HCT116 (cell line): ENCODE measurements at regions not wholly inside any gene's neighbourhood (a gene's known extent, or its start where the extent isn't known, plus 50 kb on each side); places are given as distances from the start of the nearest gene placed in this dataset.

Experiments
- ATAC-seq: fragments of 200-7000 bp; cut with Tn5 transposase; 2 replicates; pipeline ENCODE4 v1.9.1; 2020; ENCODE audit warnings: mild to moderate bottlenecking, moderate library complexity
- BruUV-seq: library from RNA; stranded (reverse); fragments of 400-500 nt; replicated peaks from 2 replicates; lab custom pipeline; 2021; lab: Mats Ljungman, UMichigan
- CTCF ChIA-PET: fragments of 300-600 bp; sonication (Branson Sonifier 250); formaldehyde crosslinking; loops from one replicate; lab custom pipeline; 2021; ENCODE audit warnings: antibody characterized with exemption; lab: Charles Lee
- POLR2A ChIA-PET: fragments of 300-600, 350-600 bp; sonication (Branson Sonifier 250); formaldehyde crosslinking; loops from one replicate; lab custom pipeline; 2021; ENCODE audit warnings: antibody characterized with exemption; lab: Charles Lee
- RAD21 ChIA-PET, 2 experiments: fragments of 300-600 bp; sonication (Branson Sonifier 250); formaldehyde crosslinking; loops; one replicate each; lab custom pipeline; 2023; ENCODE audit warnings: low total read pairs in 2 of 2; ENCODE audit not compliant: uncharacterized antibody in 2 of 2, unreplicated experiment in 2 of 2, low non-redundant PET in 1 of 2; lab: Charles Lee
- DNase-seq: peaks from one replicate; pipeline ENCODE4 v3.0.0-alpha.2; 2010; ENCODE audit warnings: low read depth, low spot score
- H2AFZ ChIP-seq: fragments of 200-600 bp; shearing (Covaris generic), sonication (generic); 2 replicates; pipeline ENCODE4 v1.6.1; 2017; ENCODE audit warnings: low read depth, mixed run types, mixed read lengths, antibody characterized with exemption, low read length; ENCODE audit not compliant: poor library complexity, severe bottlenecking
- H3K27ac ChIP-seq: 2 replicates; pipeline ENCODE4 v1.5.1; 2012; ENCODE audit warnings: low read depth, low read length
- H3K27me3 ChIP-seq: fragments of 200-600 bp; sonication (generic); 2 replicates; pipeline ENCODE4 v1.6.1; 2016; ENCODE audit warnings: mixed run types, low read length, mixed read lengths; ENCODE audit not compliant: insufficient read depth
- H3K36me3 ChIP-seq, 2 experiments: fragments of 200-500 bp in 1 of 2; fragments of 200-600 bp in 1 of 2; sonication (Bioruptor generic) in 1 of 2; sonication (generic) in 1 of 2; 2 replicates each; pipeline versions ENCODE4 v1.5.1 to v1.6.1; 2014 to 2016; ENCODE audit warnings: low read length in 2 of 2, inconsistent platforms in 1 of 2, mixed read lengths in 1 of 2, mixed run types in 1 of 2; ENCODE audit not compliant: insufficient read depth in 2 of 2, control insufficient read depth in 1 of 2
- H3K4me1 ChIP-seq, 2 experiments: fragments of 200-600 bp in 1 of 2; sonication (generic) in 1 of 2; 2 replicates each; pipeline versions ENCODE4 v1.5.1 to v1.6.1; 2012 to 2017; ENCODE audit warnings: low read length in 2 of 2, inconsistent platforms in 1 of 2, mild to moderate bottlenecking in 1 of 2, mixed read lengths in 1 of 2, mixed run types in 1 of 2, moderate library complexity in 1 of 2; ENCODE audit not compliant: insufficient read depth in 2 of 2, control insufficient read depth in 1 of 2
- H3K4me2 ChIP-seq: fragments of 200-600 bp; sonication (generic); 2 replicates; pipeline ENCODE4 v1.6.1; 2017; ENCODE audit warnings: mixed run types, low read length, mixed read lengths
- H3K4me3 ChIP-seq, 2 experiments: fragments of 200-600 bp in 1 of 2; sonication (generic) in 1 of 2; replicated peaks in 1 of 2; 2 replicates each; pipeline ENCODE4 v1.5.1; 2011 to 2016; ENCODE audit warnings: low read length in 2 of 2, control low read depth in 1 of 2, low read depth in 1 of 2, mild to moderate bottlenecking in 1 of 2, mixed read lengths in 1 of 2, mixed run types in 1 of 2
- H3K79me2 ChIP-seq: fragments of 200-600 bp; sonication (generic); 2 replicates; pipeline ENCODE4 v1.6.1; 2017; ENCODE audit warnings: mild to moderate bottlenecking, mixed run types, low read length, moderate library complexity, mixed read lengths; ENCODE audit not compliant: insufficient read depth
- H3K9ac ChIP-seq: fragments of 200-600 bp; sonication (generic); 2 replicates; pipeline ENCODE4 v1.6.1; 2016; ENCODE audit warnings: low read length, mixed read lengths
- H3K9me2 ChIP-seq: fragments of 200-600 bp; sonication (generic), shearing (Covaris generic); 2 replicates; pipeline ENCODE4 v1.6.1; 2017; ENCODE audit warnings: mixed run types, mild to moderate bottlenecking, moderate library complexity; ENCODE audit not compliant: insufficient read depth
- H3K9me3 ChIP-seq, 2 experiments: fragments of 200-500 bp in 1 of 2; fragments of 200-600 bp in 1 of 2; sonication (Bioruptor generic) in 1 of 2; sonication (generic) in 1 of 2; 2 replicates each; pipeline ENCODE4 v1.6.1; 2014 to 2017; ENCODE audit warnings: low read length in 2 of 2, mixed read lengths in 2 of 2, inconsistent platforms in 1 of 2, low read depth in 1 of 2, mild to moderate bottlenecking in 1 of 2, mixed run types in 1 of 2, moderate library complexity in 1 of 2; ENCODE audit not compliant: control insufficient read depth in 1 of 2, insufficient read depth in 1 of 2
- H4K20me1 ChIP-seq: fragments of 200-600 bp; sonication (generic), shearing (Covaris generic); 2 replicates; pipeline ENCODE4 v1.6.1; 2017; ENCODE audit warnings: mixed run types, mild to moderate bottlenecking, moderate library complexity; ENCODE audit not compliant: insufficient read depth
- CBX3 ChIP-seq: IDR thresholded peaks from 2 replicates; pipeline ENCODE4 v1.6.1; 2012; ENCODE audit warnings: low read depth
- CEBPB ChIP-seq: IDR thresholded peaks from 2 replicates; pipeline ENCODE4 v1.6.1; 2012; ENCODE audit warnings: low read depth
- EGR1 ChIP-seq: IDR thresholded peaks from 2 replicates; pipeline ENCODE4 v1.6.1; 2012; ENCODE audit warnings: low read depth
- ELF1 ChIP-seq: IDR thresholded peaks from 2 replicates; pipeline ENCODE4 v1.6.1; 2012; ENCODE audit warnings: low read depth, borderline replicate concordance
- JUND ChIP-seq: IDR thresholded peaks from 2 replicates; pipeline ENCODE4 v1.6.1; 2012
- POLR2A ChIP-seq: IDR thresholded peaks from 2 replicates; pipeline ENCODE4 v1.7.0; 2011; ENCODE audit warnings: borderline replicate concordance; ENCODE audit not compliant: insufficient read depth, insufficient read length; ENCODE audit errors: extremely low read depth
- POLR2AphosphoS5 ChIP-seq: IDR thresholded peaks from 2 replicates; pipeline ENCODE4 v1.6.1; 2011; ENCODE audit warnings: mild to moderate bottlenecking, low read depth, low read length, moderate library complexity
- RAD21 ChIP-seq: IDR thresholded peaks from 2 replicates; pipeline ENCODE4 v1.6.1; 2012; ENCODE audit warnings: low read depth, mild to moderate bottlenecking
- SP1 ChIP-seq: IDR thresholded peaks from 2 replicates; pipeline ENCODE4 v1.6.1; 2012; ENCODE audit warnings: low read depth
- SRF ChIP-seq: IDR thresholded peaks from 2 replicates; pipeline ENCODE4 v1.6.1; 2012; ENCODE audit warnings: low read depth
- ZNF274 ChIP-seq: fragments of 200-500 bp; sonication (Bioruptor generic); IDR thresholded peaks from 2 replicates; pipeline ENCODE4 v1.6.1; 2014; ENCODE audit warnings: mild to moderate bottlenecking, low read depth, low read length, inconsistent platforms
- intact Hi-C: fragments of 100-400 bp; cut with micrococcal nuclease; formaldehyde crosslinking; loops from 2 replicates; pipeline ENCODE4 v1.10.0; 2022
- TF ChIP-seq, protein P1 (sequence below): IDR thresholded peaks from 2 replicates; pipeline ENCODE4 v1.6.1; 2012; ENCODE audit warnings: low read depth
- TF ChIP-seq, protein P2 (sequence below): IDR thresholded peaks from 2 replicates; pipeline ENCODE4 v1.6.1; 2012

DNA sequence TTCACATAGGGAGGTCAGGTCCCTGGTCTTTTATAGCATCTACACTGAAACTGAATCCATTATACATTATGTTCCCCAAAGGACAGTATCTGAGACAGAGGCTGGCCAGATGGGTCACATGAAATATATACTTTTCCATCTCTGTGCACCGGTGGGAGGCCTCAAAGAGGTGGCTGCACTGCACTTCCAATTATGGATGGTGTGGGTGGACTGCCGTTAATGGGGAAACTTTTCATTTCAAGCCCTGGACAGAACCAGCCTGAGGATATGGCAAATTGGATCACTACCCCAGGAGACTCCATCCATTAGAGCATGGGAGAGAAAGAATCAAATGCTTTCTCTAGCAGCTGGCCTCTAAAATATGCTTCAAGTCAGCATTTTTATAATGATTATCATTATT, 280.5 kb upstream of the OPRM1 start:
- POLR2A ChIA-PET, result no interaction called here
- H3K4me2 ChIP-seq, result no peak overlapping the region
- ATAC-seq (no peak), DNase-seq (no peak)
- no peak for TF ChIP-seq ZNF274
- TF ChIP-seq, protein P1, sequence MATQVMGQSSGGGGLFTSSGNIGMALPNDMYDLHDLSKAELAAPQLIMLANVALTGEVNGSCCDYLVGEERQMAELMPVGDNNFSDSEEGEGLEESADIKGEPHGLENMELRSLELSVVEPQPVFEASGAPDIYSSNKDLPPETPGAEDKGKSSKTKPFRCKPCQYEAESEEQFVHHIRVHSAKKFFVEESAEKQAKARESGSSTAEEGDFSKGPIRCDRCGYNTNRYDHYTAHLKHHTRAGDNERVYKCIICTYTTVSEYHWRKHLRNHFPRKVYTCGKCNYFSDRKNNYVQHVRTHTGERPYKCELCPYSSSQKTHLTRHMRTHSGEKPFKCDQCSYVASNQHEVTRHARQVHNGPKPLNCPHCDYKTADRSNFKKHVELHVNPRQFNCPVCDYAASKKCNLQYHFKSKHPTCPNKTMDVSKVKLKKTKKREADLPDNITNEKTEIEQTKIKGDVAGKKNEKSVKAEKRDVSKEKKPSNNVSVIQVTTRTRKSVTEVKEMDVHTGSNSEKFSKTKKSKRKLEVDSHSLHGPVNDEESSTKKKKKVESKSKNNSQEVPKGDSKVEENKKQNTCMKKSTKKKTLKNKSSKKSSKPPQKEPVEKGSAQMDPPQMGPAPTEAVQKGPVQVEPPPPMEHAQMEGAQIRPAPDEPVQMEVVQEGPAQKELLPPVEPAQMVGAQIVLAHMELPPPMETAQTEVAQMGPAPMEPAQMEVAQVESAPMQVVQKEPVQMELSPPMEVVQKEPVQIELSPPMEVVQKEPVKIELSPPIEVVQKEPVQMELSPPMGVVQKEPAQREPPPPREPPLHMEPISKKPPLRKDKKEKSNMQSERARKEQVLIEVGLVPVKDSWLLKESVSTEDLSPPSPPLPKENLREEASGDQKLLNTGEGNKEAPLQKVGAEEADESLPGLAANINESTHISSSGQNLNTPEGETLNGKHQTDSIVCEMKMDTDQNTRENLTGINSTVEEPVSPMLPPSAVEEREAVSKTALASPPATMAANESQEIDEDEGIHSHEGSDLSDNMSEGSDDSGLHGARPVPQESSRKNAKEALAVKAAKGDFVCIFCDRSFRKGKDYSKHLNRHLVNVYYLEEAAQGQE, result no peak
- no peak for TF ChIP-seq JUND
- TF ChIP-seq POLR2A, result no peak
- no peak for TF ChIP-seq ELF1
- no peak for TF ChIP-seq CEBPB
- TF ChIP-seq SP1, result no peak
- no peak for TF ChIP-seq POLR2AphosphoS5
- TF ChIP-seq RAD21, result no peak
- TF ChIP-seq EGR1, result no peak
- TF ChIP-seq, protein P2, sequence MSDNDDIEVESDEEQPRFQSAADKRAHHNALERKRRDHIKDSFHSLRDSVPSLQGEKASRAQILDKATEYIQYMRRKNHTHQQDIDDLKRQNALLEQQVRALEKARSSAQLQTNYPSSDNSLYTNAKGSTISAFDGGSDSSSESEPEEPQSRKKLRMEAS, result no peak
- no peak for TF ChIP-seq CBX3
- no peak for TF ChIP-seq SRF
- no peaks in the 10 kb centered on the region for H3K36me3 ChIP-seq
- peaks cover 16% of the 10 kb centered on the region for H3K27me3 ChIP-seq
- H3K9ac ChIP-seq, result no peak overlapping the region
- CTCF ChIA-PET, result no interaction called here
- no peaks in the 10 kb centered on the region for H3K4me1 ChIP-seq
- no peak overlapping the region for H3K4me3 ChIP-seq
- intact Hi-C loops, result no loop called here
- no peaks in the 10 kb centered on the region for H3K9me2 ChIP-seq
- RAD21 ChIA-PET, result no interaction called here
- H3K9me3 ChIP-seq, result no peaks in the 10 kb centered on the region
- BruUV-seq, result no TSS peak
- H3K27ac ChIP-seq, result no peak overlapping the region
- H2AFZ ChIP-seq, result no peak overlapping the region
- H4K20me1 ChIP-seq, result no peaks in the 10 kb centered on the region
- H3K79me2 ChIP-seq, result no peaks in the 10 kb centered on the region
